ENCODE measurements at regions not wholly inside any gene's neighbourhood (a gene's known extent, or its start where the extent isn't known, plus 50 kb on each side); places are given as distances from the start of the nearest gene placed in this dataset.

DNA sequence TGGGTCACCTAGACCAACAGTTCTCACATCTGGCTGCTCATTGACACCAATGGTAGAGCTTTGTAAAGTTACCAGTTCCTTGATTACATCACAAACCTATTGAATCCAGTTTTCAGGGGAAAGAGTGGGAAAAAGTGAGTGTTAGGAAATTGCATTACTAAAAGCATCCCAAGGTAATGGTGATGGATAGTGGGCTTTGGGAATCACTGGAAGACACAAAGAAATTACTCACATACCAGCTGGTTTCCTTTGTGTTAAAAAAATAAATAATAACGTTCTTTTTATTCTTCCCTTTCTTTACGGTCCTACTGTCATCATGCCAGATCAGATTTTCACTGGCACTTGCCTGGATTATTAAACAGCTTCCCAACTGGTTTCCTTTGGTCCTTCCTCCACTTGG, 370.7 kb downstream of the RFPL4B start:
- Histone ChIP-seq H3K36me3 (ENCODE audit: control insufficient read depth, insufficient read depth, low read length) (no peaks in the 10 kb centered on the region), H3K9me3 (ENCODE audit: control insufficient read depth, insufficient read depth, low read depth, low read length) (no peaks in the 10 kb centered on the region), H3K27me3 (ENCODE audit: control insufficient read depth, insufficient read depth, low read length) (no peaks in the 10 kb centered on the region), H3K27ac (ENCODE audit: low read length) (no peak overlapping the region), H3K4me1 (ENCODE audit: control insufficient read depth, insufficient read depth, low read length) (no peaks in the 10 kb centered on the region), H3K4me3 (ENCODE audit: low read depth in 2 of 2, low read length in 2 of 2) (no peak overlapping the region)
- intact Hi-C loops (cut with micrococcal nuclease; ENCODE audit: unreplicated experiment) (no loop called here), in situ Hi-C loops (cut with HindIII; ENCODE audit: low pct_unique_long_range_greater_than_20kb, low sequenced_read_pairs) (no loop called here)
- ChIA-PET POLR2A (no interaction called here), CTCF (no interaction called here)
- no peak for DNase-seq (ENCODE audit: low read depth, low spot score)
- no peak for ATAC-seq
- TF ChIP-seq REST (IDR thresholded peaks at IDR 0.05; ENCODE audit: insufficient read depth in 1 of 2, low read depth in 2 of 2, low read length in 1 of 2): no peak
- no peak for TF ChIP-seq TCF7L2 (IDR thresholded peaks at IDR 0.05; ENCODE audit: low read depth, low read length)
- no peak for TF ChIP-seq POLR2AphosphoS5 (IDR thresholded peaks at IDR 0.05; ENCODE audit: low read depth, low read length)
- TF ChIP-seq CTCF (IDR thresholded peaks at IDR 0.05): no peak
- TF ChIP-seq SIN3A (IDR thresholded peaks at IDR 0.05; ENCODE audit: borderline replicate concordance, insufficient read depth, low read depth, low read length): no peak
- BruUV-seq (replicated peaks): no TSS peak

DNA sequence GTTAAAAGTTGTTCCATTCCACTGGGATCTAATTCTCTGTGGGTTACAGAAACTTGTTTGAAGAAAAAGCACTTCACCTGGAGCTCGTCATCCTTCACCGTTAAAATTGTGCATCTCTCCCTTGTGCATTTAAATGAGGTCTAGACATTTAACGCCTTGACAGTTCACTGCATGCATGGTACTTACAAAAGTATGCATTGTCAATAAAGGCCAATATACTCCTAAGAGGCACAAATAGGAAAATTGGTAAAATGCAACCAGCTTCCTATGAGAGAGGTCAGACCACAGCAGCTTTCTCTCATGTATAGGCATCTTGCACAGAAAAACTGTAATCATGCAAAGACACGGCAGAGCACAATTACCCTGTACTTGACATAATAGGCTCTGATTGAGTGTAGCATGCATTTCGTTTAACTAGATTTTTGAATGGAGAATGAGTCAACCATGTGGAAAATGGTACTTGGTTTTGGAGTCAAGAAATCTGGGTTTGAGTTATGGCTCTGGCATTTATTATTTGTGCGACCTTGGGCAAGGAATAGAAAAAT, 378.5 kb downstream of the RFPL4B start:
- no peak for DNase-seq (ENCODE audit: low read depth, low spot score)
- no TSS peak for BruUV-seq (replicated peaks)
- no peak for ATAC-seq
- no peaks in the 10 kb centered on the region for H3K36me3 ChIP-seq (ENCODE audit: control insufficient read depth, insufficient read depth, low read length)
- H3K4me3 ChIP-seq (ENCODE audit: low read depth in 2 of 2, low read length in 2 of 2): no peak overlapping the region
- TF ChIP-seq TCF7L2 (IDR thresholded peaks at IDR 0.05; ENCODE audit: low read depth, low read length): no peak
- no peak for TF ChIP-seq CTCF (IDR thresholded peaks at IDR 0.05)
- TF ChIP-seq POLR2AphosphoS5 (IDR thresholded peaks at IDR 0.05; ENCODE audit: low read depth, low read length): no peak
- TF ChIP-seq SIN3A (IDR thresholded peaks at IDR 0.05; ENCODE audit: borderline replicate concordance, insufficient read depth, low read depth, low read length): no peak
- no peak for TF ChIP-seq REST (IDR thresholded peaks at IDR 0.05; ENCODE audit: insufficient read depth in 1 of 2, low read depth in 2 of 2, low read length in 1 of 2)
- in situ Hi-C loops (cut with HindIII; ENCODE audit: low pct_unique_long_range_greater_than_20kb, low sequenced_read_pairs): no loop called here
- CTCF ChIA-PET: no interaction called here
- no peak overlapping the region for H3K27ac ChIP-seq (ENCODE audit: low read length)
- H3K4me1 ChIP-seq (ENCODE audit: control insufficient read depth, insufficient read depth, low read length): no peaks in the 10 kb centered on the region
- H3K27me3 ChIP-seq (ENCODE audit: control insufficient read depth, insufficient read depth, low read length): no peaks in the 10 kb centered on the region
- intact Hi-C loops (cut with micrococcal nuclease; ENCODE audit: unreplicated experiment): no loop called here
- no peaks in the 10 kb centered on the region for H3K9me3 ChIP-seq (ENCODE audit: control insufficient read depth, insufficient read depth, low read depth, low read length)
- POLR2A ChIA-PET: interaction anchor here (0.7 kb wide), 1 partner anchor 9 kb away, joined by 5 read pairs; no protein-coding TSS in a partner anchor
